H9 (cell line): ENCODE measurements at regions not wholly inside any gene's neighbourhood (a gene's known extent, or its start where the extent isn't known, plus 50 kb on each side); places are given as distances from the start of the nearest gene placed in this dataset.

Source experiments
- DNase-seq: peaks from one replicate; pipeline ENCODE4 v3.0.0-alpha.2; 2017
- H2AFZ ChIP-seq: one replicate; pipeline ENCODE4 v1.6.1; 2013; ENCODE audit warnings: mild to moderate bottlenecking, low read length, control low read depth, moderate library complexity
- H2AK5ac ChIP-seq: 2 replicates; pipeline ENCODE4 v1.6.1; 2013; ENCODE audit warnings: low read length, control low read depth, mixed read lengths; ENCODE audit not compliant: insufficient read length
- H2BK120ac ChIP-seq: one replicate; pipeline ENCODE4 v1.6.1; 2013; ENCODE audit warnings: low read depth, mild to moderate bottlenecking, low read length, control low read depth, inconsistent platforms; ENCODE audit not compliant: poor library complexity, severe bottlenecking
- H2BK12ac ChIP-seq: 2 replicates; pipeline ENCODE4 v1.6.1; 2013; ENCODE audit warnings: low read length, control low read depth, mixed read lengths, low read depth; ENCODE audit not compliant: insufficient read length
- H2BK15ac ChIP-seq: 2 replicates; pipeline ENCODE4 v1.6.1; 2013; ENCODE audit warnings: low read depth, low read length, control low read depth
- H2BK20ac ChIP-seq: one replicate; pipeline ENCODE4 v1.6.1; 2013; ENCODE audit warnings: low read depth, mild to moderate bottlenecking, low read length, control low read depth, inconsistent platforms; ENCODE audit not compliant: poor library complexity, severe bottlenecking
- H2BK5ac ChIP-seq: 2 replicates; pipeline ENCODE4 v1.6.1; 2013; ENCODE audit warnings: low read length, control low read depth, mixed read lengths; ENCODE audit not compliant: insufficient read length
- H3K14ac ChIP-seq: 2 replicates; pipeline ENCODE4 v1.6.1; 2013; ENCODE audit warnings: low read length, control low read depth; ENCODE audit not compliant: insufficient read depth
- H3K18ac ChIP-seq: 2 replicates; pipeline ENCODE4 v1.6.1; 2013; ENCODE audit warnings: low read depth, mild to moderate bottlenecking, mixed read lengths, low read length, control low read depth; ENCODE audit not compliant: insufficient read length
- H3K23ac ChIP-seq: 2 replicates; pipeline ENCODE4 v1.6.1; 2013; ENCODE audit warnings: low read length, control low read depth, mixed read lengths, low read depth; ENCODE audit not compliant: insufficient read length
- H3K23me2 ChIP-seq: 2 replicates; pipeline ENCODE4 v1.6.1; 2013; ENCODE audit warnings: low read depth, mild to moderate bottlenecking, mixed read lengths, low read length, control low read depth; ENCODE audit not compliant: insufficient read length, poor library complexity, severe bottlenecking
- H3K27ac ChIP-seq: 2 replicates; pipeline ENCODE4 v1.5.1; 2013; ENCODE audit warnings: low read length, control low read depth, mixed read lengths, low read depth; ENCODE audit not compliant: insufficient read length
- H3K27me3 ChIP-seq: 2 replicates; pipeline ENCODE4 v1.6.1; 2013; ENCODE audit warnings: low read length, control low read depth, inconsistent platforms; ENCODE audit not compliant: insufficient read depth
- H3K4ac ChIP-seq: 2 replicates; pipeline ENCODE4 v1.6.1; 2013; ENCODE audit warnings: low read depth, mild to moderate bottlenecking, control low read depth, inconsistent platforms, low read length, moderate library complexity
- H3K4me1 ChIP-seq: 2 replicates; pipeline ENCODE4 v1.6.1; 2013; ENCODE audit warnings: low read length, control low read depth, inconsistent platforms; ENCODE audit not compliant: insufficient read depth
- H3K4me2 ChIP-seq: 2 replicates; pipeline ENCODE4 v1.6.1; 2013; ENCODE audit warnings: low read length, control low read depth, mixed read lengths; ENCODE audit not compliant: insufficient read length, insufficient read depth
- H3K56ac ChIP-seq: 2 replicates; pipeline ENCODE4 v1.6.1; 2013; ENCODE audit warnings: low read depth, mild to moderate bottlenecking, mixed read lengths, low read length, control low read depth; ENCODE audit not compliant: insufficient read length
- H3K79me1 ChIP-seq: 2 replicates; pipeline ENCODE4 v1.6.1; 2013; ENCODE audit warnings: low read depth, mild to moderate bottlenecking, moderate library complexity, low read length, control low read depth, inconsistent platforms; ENCODE audit not compliant: insufficient read depth, poor library complexity, severe bottlenecking
- H3K79me2 ChIP-seq: 2 replicates; pipeline ENCODE4 v1.6.1; 2013; ENCODE audit warnings: low read length, control low read depth, inconsistent platforms; ENCODE audit not compliant: insufficient read depth
- H3K9ac ChIP-seq: 2 replicates; pipeline ENCODE4 v1.6.1; 2013; ENCODE audit warnings: low read length, control low read depth, mixed read lengths; ENCODE audit not compliant: insufficient read length; ENCODE audit errors: extremely low read depth
- H3K9me3 ChIP-seq: one replicate; pipeline ENCODE4 v1.6.1; 2013; ENCODE audit warnings: low read depth, low read length, inconsistent platforms; ENCODE audit not compliant: control insufficient read depth
- H3T11ph ChIP-seq: one replicate; pipeline ENCODE4 v1.6.1; 2013; ENCODE audit warnings: mild to moderate bottlenecking, low read length, control low read depth, inconsistent platforms
- H4K20me1 ChIP-seq: one replicate; pipeline ENCODE4 v1.6.1; 2013; ENCODE audit not compliant: control insufficient read depth, insufficient read length, insufficient read depth
- H4K5ac ChIP-seq: 2 replicates; pipeline ENCODE4 v1.6.1; 2013; ENCODE audit warnings: low read depth, mild to moderate bottlenecking, mixed read lengths, low read length, control low read depth; ENCODE audit not compliant: insufficient read length
- H4K8ac ChIP-seq: replicated peaks from 2 replicates; pipeline ENCODE4 v1.6.1; 2013; ENCODE audit warnings: low read length, control low read depth, mixed read lengths, low read depth; ENCODE audit not compliant: insufficient read length
- H4K91ac ChIP-seq: 2 replicates; pipeline ENCODE4 v1.6.1; 2013; ENCODE audit warnings: low read depth, mild to moderate bottlenecking, moderate library complexity, mixed read lengths, low read length, control low read depth; ENCODE audit not compliant: insufficient read length
- H3K27ac Mint-ChIP-seq, 3 experiments: 2 replicates in 2 of 3; 3 replicates in 1 of 3; pipeline ENCODE4 v1.8.0; 2020 to 2021; ENCODE audit warnings: mixed read lengths in 3 of 3, mild to moderate bottlenecking in 1 of 3, moderate library complexity in 1 of 3
- H3K27me3 Mint-ChIP-seq: 2 replicates; pipeline ENCODE4 v1.8.0; 2021; ENCODE audit warnings: low read depth, mild to moderate bottlenecking, moderate library complexity, mixed read lengths
- H3K36me3 Mint-ChIP-seq, 3 experiments: 2 replicates in 2 of 3; 3 replicates in 1 of 3; pipeline ENCODE4 v1.8.0; 2020 to 2021; ENCODE audit warnings: low read depth in 3 of 3, mixed read lengths in 3 of 3; ENCODE audit not compliant: insufficient read depth in 1 of 3
- H3K4me1 Mint-ChIP-seq, 2 experiments: 2 replicates each; pipeline ENCODE4 v1.8.0; 2020; ENCODE audit warnings: mixed read lengths in 2 of 2
- H3K4me3 Mint-ChIP-seq, 2 experiments: 2 replicates in 1 of 2; 3 replicates in 1 of 2; pipeline ENCODE4 v1.8.0; 2020 to 2021; ENCODE audit warnings: mild to moderate bottlenecking in 2 of 2, mixed read lengths in 2 of 2, moderate library complexity in 1 of 2
- H3K9me3 Mint-ChIP-seq, 2 experiments: 2 replicates in 1 of 2; 3 replicates in 1 of 2; pipeline ENCODE4 v1.8.0; 2020; ENCODE audit warnings: mild to moderate bottlenecking in 2 of 2, mixed read lengths in 2 of 2, moderate library complexity in 1 of 2
- CTCF ChIP-seq: fragments of 200-600 bp; sonication (generic); conservative IDR thresholded peaks from 3 replicates; pipeline ENCODE4 v1.8.0; 2021; ENCODE audit warnings: antibody characterized with exemption, mild to moderate bottlenecking
- WGBS: extraction: QIAGEN DNeasy Blood & Tissue Kit; methylation state at CpG from one replicate; pipeline ENCODE4 v1.1.7; 2013; ENCODE audit warnings: missing lambda C conversion rate, low lambda C conversion rate, mixed read lengths; ENCODE audit not compliant: insufficient read length; ENCODE audit errors: extremely low coverage; 5-methylcytosine and 5-hydroxymethylcytosine counted together

DNA sequence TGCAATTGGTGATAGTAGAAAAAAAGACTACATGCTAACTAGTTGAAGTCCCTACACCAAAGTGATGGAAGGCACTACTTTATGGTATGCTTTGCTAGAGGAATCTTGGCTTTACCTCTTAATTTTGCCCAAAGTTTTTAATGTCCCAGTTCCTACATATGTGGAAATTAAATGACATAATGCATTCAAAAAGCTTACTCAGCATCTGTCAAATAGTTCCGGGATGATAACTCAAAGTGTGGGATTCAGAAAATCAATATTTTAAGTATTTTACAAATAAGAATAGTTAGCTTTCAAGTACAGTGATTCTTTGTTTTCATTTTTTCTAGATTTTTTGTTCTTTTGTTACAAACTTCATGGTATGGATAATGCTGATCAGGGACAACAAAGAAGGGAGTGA is 211.6 kb downstream of the PCDH20 start:
- H3K14ac ChIP-seq: no peak overlapping the region
- no peaks in the 10 kb centered on the region for H3K79me2 ChIP-seq
- H3K79me1 ChIP-seq: no peaks in the 10 kb centered on the region
- no peak for TF ChIP-seq CTCF
- no peak overlapping the region for H3K23ac ChIP-seq
- no peak overlapping the region for H3T11ph ChIP-seq
- no peaks in the 10 kb centered on the region for H3K4me1 ChIP-seq
- no peaks in the 10 kb centered on the region for H3K36me3 Mint-ChIP-seq
- H3K4me2 ChIP-seq: no peak overlapping the region
- no CpG with 5 or more reads among the region's 1 CpG for WGBS
- no peak overlapping the region for H2BK120ac ChIP-seq
- no peak for DNase-seq
- no peak overlapping the region for H2AFZ ChIP-seq
- no peak overlapping the region for H3K18ac ChIP-seq
- H3K9me3 ChIP-seq: no peaks in the 10 kb centered on the region
- no peak overlapping the region for H3K27ac Mint-ChIP-seq
- no peak overlapping the region for H3K9ac ChIP-seq
- H2BK5ac ChIP-seq: no peak overlapping the region
- H3K4me3 Mint-ChIP-seq: no peak overlapping the region
- H4K20me1 ChIP-seq: no peaks in the 10 kb centered on the region
- no peak overlapping the region for H3K56ac ChIP-seq
- H3K27ac ChIP-seq: no peak overlapping the region
- peaks cover 6% of the 10 kb centered on the region; the same call in 1 of the 2 replicates for H3K27me3 ChIP-seq
- H2AK5ac ChIP-seq: no peak overlapping the region
- H3K9me3 Mint-ChIP-seq: peaks cover 0 to 5% of the 10 kb centered on the region in 2 experiments; a peak in 2 of 5 replicates
- no peak overlapping the region for H4K91ac ChIP-seq
- peaks cover 28 to 34% of the 10 kb centered on the region in 2 experiments for H3K4me1 Mint-ChIP-seq
- no peaks in the 10 kb centered on the region for H3K23me2 ChIP-seq
- no peak overlapping the region for H2BK20ac ChIP-seq
- H4K8ac ChIP-seq: no peak overlapping the region
- H4K5ac ChIP-seq: no peak overlapping the region
- no peak overlapping the region for H2BK15ac ChIP-seq
- no peak overlapping the region for H2BK12ac ChIP-seq
- H3K4ac ChIP-seq: no peak overlapping the region
- peaks cover 51% of the 10 kb centered on the region for H3K27me3 Mint-ChIP-seq
